DND-41 (cell line): ENCODE measurements at regions not wholly inside any gene's neighbourhood (a gene's known extent, or its start where the extent isn't known, plus 50 kb on each side); places are given as distances from the start of the nearest gene placed in this dataset.

Experiments
- ATAC-seq: fragments of 200-7000 bp; cut with Tn5 transposase; 3 replicates; pipeline ENCODE4 v1.9.1; 2021; ENCODE audit warnings: low read depth; ENCODE audit not compliant: insufficient read depth
- DNase-seq: peaks from one replicate; pipeline ENCODE4 v3.0.0-alpha.2; 2020
- H2AFZ ChIP-seq: 2 replicates; pipeline ENCODE4 v1.6.0; 2012; ENCODE audit warnings: low read depth, low read length
- H3K27ac ChIP-seq: 2 replicates; pipeline ENCODE4 v1.5.1; 2012; ENCODE audit warnings: low read length, inconsistent platforms
- H3K27me3 ChIP-seq: fragments of 200-600 bp; sonication (generic); 2 replicates; pipeline ENCODE4 v1.6.0; 2012; ENCODE audit warnings: low read length, mild to moderate bottlenecking, inconsistent platforms; ENCODE audit not compliant: insufficient read depth, poor library complexity
- H3K36me3 ChIP-seq: 2 replicates; pipeline ENCODE4 v1.5.1; 2012; ENCODE audit warnings: low read length, inconsistent platforms; ENCODE audit not compliant: insufficient read depth
- H3K4me1 ChIP-seq: 2 replicates; pipeline ENCODE4 v1.5.1; 2012; ENCODE audit warnings: mild to moderate bottlenecking, low read length; ENCODE audit not compliant: insufficient read depth
- H3K4me2 ChIP-seq: 2 replicates; pipeline ENCODE4 v1.6.0; 2012; ENCODE audit warnings: mild to moderate bottlenecking, moderate library complexity, low read length, inconsistent platforms; ENCODE audit not compliant: insufficient read depth
- H3K4me3 ChIP-seq, 2 experiments: fragments of 200-600 bp in 1 of 2; shearing (Covaris generic) in 1 of 2; 2 replicates each; pipeline ENCODE4 v1.5.1; 2012 to 2016; ENCODE audit warnings: inconsistent platforms in 2 of 2, low read length in 2 of 2, mild to moderate bottlenecking in 2 of 2, low read depth in 1 of 2, moderate library complexity in 1 of 2
- H3K79me2 ChIP-seq: 2 replicates; pipeline ENCODE4 v1.6.0; 2012; ENCODE audit warnings: low read length, inconsistent platforms; ENCODE audit not compliant: insufficient read depth
- H3K9ac ChIP-seq: 2 replicates; pipeline ENCODE4 v1.6.0; 2012; ENCODE audit warnings: low read depth, mild to moderate bottlenecking, inconsistent platforms, low read length, moderate library complexity
- H3K9me3 ChIP-seq: 2 replicates; pipeline ENCODE4 v1.5.1; 2012; ENCODE audit warnings: low read length, moderate library complexity, mild to moderate bottlenecking, inconsistent platforms; ENCODE audit not compliant: insufficient read depth, severe bottlenecking
- H4K20me1 ChIP-seq: 2 replicates; pipeline ENCODE4 v1.6.0; 2012; ENCODE audit warnings: low read length; ENCODE audit not compliant: insufficient read depth
- CTCF ChIP-seq: IDR thresholded peaks from 2 replicates; pipeline ENCODE4 v1.5.1; 2012; ENCODE audit warnings: borderline replicate concordance, low read length, moderate library complexity, mild to moderate bottlenecking; ENCODE audit not compliant: poor library complexity, severe bottlenecking; ENCODE audit errors: extremely low read depth
- EZH2 ChIP-seq: IDR thresholded peaks from 3 replicates; pipeline ENCODE4 v1.6.1; 2012; ENCODE audit warnings: borderline replicate concordance, low read depth, mild to moderate bottlenecking, moderate library complexity, low read length, inconsistent platforms; ENCODE audit not compliant: severe bottlenecking

GRCh38 chr3:132232231-132232792 lies 84.9 kb upstream of the ACP3 start:
- Histone ChIP-seq H3K79me2 (no peaks in the 10 kb centered on the region), H4K20me1 (no peaks in the 10 kb centered on the region), H3K4me3 (no peak overlapping the region), H3K9ac (no peak overlapping the region), H3K27ac (no peak overlapping the region), H3K27me3 (no peaks in the 10 kb centered on the region), H2AFZ (no peak overlapping the region), H3K36me3 (no peaks in the 10 kb centered on the region), H3K4me2 (no peak overlapping the region), H3K9me3 (no peaks in the 10 kb centered on the region), H3K4me1 (no peaks in the 10 kb centered on the region)
- TF ChIP-seq CTCF (no peak), EZH2 (no peak)
- no peak for ATAC-seq
- no peak for DNase-seq

- no peak overlapping the region for H3K4me2 ChIP-seq
- no peaks in the 10 kb centered on the region for H3K79me2 ChIP-seq
- no peak for DNase-seq
- no peaks in the 10 kb centered on the region for H3K9me3 ChIP-seq
- no peak overlapping the region for H3K27ac ChIP-seq
- H3K4me1 ChIP-seq: no peaks in the 10 kb centered on the region
- TF ChIP-seq EZH2 (no peak), CTCF (no peak)
- H2AFZ ChIP-seq: no peak overlapping the region
- H3K27me3 ChIP-seq: peaks cover 10% of the 10 kb centered on the region
- H3K36me3 ChIP-seq: no peaks in the 10 kb centered on the region
- H3K4me3 ChIP-seq: no peak overlapping the region
- no peak overlapping the region for H3K9ac ChIP-seq
- ATAC-seq: no peak
- H4K20me1 ChIP-seq: no peaks in the 10 kb centered on the region
Observed at GRCh38 chr3:132236701-132237651, 80.2 kb upstream of the ACP3 start.

GRCh38 chr3:132237652-132238032 lies 79.6 kb upstream of the ACP3 start:
- peaks cover 12% of the 10 kb centered on the region for H3K27me3 ChIP-seq
- no peak for ATAC-seq
- no peaks in the 10 kb centered on the region for H4K20me1 ChIP-seq
- no peak overlapping the region for H3K9ac ChIP-seq
- no peaks in the 10 kb centered on the region for H3K36me3 ChIP-seq
- no peak overlapping the region for H3K4me2 ChIP-seq
- no peaks in the 10 kb centered on the region for H3K4me1 ChIP-seq
- no peak overlapping the region for H3K27ac ChIP-seq
- DNase-seq: no peak
- no peak overlapping the region for H3K4me3 ChIP-seq
- H3K9me3 ChIP-seq: no peaks in the 10 kb centered on the region
- no peaks in the 10 kb centered on the region for H3K79me2 ChIP-seq
- no peak for TF ChIP-seq CTCF
- TF ChIP-seq EZH2: no peak
- no peak overlapping the region for H2AFZ ChIP-seq
